ENCODE measurements at regions not wholly inside any gene's neighbourhood (a gene's known extent, or its start where the extent isn't known, plus 50 kb on each side); places are given as distances from the start of the nearest gene placed in this dataset.

DNA sequence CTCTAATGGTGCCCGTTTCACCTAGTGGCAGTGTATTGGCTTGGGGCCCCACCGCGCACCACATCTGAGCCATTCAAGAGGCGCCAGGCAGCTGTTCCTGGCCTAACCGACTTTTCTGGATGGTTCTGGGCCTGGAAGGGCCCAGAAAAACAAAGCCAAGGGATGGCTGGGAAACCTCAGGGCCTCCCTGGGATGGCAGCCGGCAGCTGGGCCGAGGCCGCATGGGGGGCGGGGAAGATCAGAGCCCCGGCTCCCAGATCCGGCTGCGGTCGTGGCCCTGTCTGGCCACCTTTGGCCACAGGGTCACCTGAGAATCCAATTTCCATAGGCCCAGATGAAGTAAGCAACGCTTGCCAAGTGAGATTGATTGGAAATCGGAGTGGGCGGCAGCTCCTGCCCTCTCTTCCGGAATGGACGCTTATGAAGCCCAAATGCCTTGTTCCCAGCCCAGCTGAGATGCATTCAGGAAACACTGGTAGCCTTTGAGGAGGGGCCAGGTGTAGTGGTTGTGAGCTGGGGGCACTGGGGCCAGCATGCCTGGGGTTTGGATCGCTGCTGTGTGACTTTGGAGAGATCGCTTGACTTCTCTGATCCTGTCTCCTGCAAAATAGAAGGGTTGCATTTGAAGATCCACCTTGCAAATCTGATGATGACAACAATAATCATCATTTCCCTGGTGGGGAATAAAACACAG lies 163.8 kb upstream of the GSE1 start (continued):
- TF ChIP-seq KLF16 (CRISPR knock-in tag; IDR thresholded peaks at IDR 0.05) (peak in 1 of 2 experiments; percentile 85; a peak in 1 of 4 replicates), ZFP36L1 (CRISPR knock-in tag; IDR thresholded peaks at IDR 0.05) (no peak), SSRP1 (CRISPR knock-in tag; IDR thresholded peaks at IDR 0.05) (no peak), ZNF567 (CRISPR knock-in tag; IDR thresholded peaks at IDR 0.05; ENCODE audit: borderline replicate concordance) (0 out of 2 replicates have a peak, but pooled peaks have one; percentile 22), U2AF1 (optimal IDR thresholded peaks at IDR 0.05; ENCODE audit: low read depth, low read length) (no peak), ZNF256 (CRISPR knock-in tag; conservative IDR thresholded peaks at IDR 0.05) (no peak), KLF13 (CRISPR knock-in tag; IDR thresholded peaks at IDR 0.05) (0 out of 2 replicates have a peak, but pooled peaks have one; percentile 17), SNAI1 (CRISPR knock-in tag; IDR thresholded peaks at IDR 0.05; ENCODE audit: borderline replicate concordance) (no peak), ZNF652 (CRISPR knock-in tag; IDR thresholded peaks at IDR 0.05; ENCODE audit: borderline replicate concordance, low read depth) (no peak)
- TF ChIP-seq, protein P1, sequence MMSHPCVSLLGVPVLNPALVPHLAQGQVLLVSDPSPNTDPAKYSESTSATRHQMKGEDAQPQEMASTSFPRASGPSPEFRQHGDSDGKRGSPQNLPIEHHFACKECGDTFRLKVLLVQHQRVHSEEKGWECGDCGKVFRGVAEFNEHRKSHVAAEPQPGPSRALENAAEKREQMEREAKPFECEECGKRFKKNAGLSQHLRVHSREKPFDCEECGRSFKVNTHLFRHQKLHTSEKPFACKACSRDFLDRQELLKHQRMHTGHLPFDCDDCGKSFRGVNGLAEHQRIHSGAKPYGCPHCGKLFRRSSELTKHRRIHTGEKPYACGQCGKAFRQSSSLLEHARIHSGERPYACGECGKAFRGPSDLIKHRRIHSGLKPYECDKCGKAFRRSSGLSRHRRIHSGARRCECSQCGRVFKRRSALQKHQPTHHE (CRISPR knock-in tag; IDR thresholded peaks at IDR 0.05; ENCODE audit: borderline replicate concordance): no peak
- TF ChIP-seq, protein P2, sequence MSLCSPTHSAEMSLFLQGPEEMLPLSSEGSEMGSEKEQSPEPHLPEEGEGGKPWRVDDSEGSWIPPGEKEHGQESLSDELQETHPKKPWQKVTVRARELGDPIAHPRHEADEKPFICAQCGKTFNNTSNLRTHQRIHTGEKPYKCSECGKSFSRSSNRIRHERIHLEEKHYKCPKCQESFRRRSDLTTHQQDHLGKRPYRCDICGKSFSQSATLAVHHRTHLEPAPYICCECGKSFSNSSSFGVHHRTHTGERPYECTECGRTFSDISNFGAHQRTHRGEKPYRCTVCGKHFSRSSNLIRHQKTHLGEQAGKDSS (CRISPR knock-in tag; IDR thresholded peaks at IDR 0.05; ENCODE audit: borderline replicate concordance, low read depth): no peak
- TF ChIP-seq, protein P3, sequence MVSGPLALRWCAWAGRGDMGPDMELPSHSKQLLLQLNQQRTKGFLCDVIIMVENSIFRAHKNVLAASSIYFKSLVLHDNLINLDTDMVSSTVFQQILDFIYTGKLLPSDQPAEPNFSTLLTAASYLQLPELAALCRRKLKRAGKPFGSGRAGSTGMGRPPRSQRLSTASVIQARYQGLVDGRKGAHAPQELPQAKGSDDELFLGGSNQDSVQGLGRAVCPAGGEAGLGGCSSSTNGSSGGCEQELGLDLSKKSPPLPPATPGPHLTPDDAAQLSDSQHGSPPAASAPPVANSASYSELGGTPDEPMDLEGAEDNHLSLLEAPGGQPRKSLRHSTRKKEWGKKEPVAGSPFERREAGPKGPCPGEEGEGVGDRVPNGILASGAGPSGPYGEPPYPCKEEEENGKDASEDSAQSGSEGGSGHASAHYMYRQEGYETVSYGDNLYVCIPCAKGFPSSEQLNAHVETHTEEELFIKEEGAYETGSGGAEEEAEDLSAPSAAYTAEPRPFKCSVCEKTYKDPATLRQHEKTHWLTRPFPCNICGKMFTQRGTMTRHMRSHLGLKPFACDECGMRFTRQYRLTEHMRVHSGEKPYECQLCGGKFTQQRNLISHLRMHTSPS (CRISPR knock-in tag; IDR thresholded peaks at IDR 0.05; ENCODE audit: low read depth): no peak
- TF ChIP-seq, protein P4, sequence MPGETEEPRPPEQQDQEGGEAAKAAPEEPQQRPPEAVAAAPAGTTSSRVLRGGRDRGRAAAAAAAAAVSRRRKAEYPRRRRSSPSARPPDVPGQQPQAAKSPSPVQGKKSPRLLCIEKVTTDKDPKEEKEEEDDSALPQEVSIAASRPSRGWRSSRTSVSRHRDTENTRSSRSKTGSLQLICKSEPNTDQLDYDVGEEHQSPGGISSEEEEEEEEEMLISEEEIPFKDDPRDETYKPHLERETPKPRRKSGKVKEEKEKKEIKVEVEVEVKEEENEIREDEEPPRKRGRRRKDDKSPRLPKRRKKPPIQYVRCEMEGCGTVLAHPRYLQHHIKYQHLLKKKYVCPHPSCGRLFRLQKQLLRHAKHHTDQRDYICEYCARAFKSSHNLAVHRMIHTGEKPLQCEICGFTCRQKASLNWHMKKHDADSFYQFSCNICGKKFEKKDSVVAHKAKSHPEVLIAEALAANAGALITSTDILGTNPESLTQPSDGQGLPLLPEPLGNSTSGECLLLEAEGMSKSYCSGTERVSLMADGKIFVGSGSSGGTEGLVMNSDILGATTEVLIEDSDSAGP (CRISPR knock-in tag; IDR thresholded peaks at IDR 0.05; ENCODE audit: borderline replicate concordance): 0 out of 2 replicates have a peak, but pooled peaks have one; percentile 71
- TF ChIP-seq, protein P5, sequence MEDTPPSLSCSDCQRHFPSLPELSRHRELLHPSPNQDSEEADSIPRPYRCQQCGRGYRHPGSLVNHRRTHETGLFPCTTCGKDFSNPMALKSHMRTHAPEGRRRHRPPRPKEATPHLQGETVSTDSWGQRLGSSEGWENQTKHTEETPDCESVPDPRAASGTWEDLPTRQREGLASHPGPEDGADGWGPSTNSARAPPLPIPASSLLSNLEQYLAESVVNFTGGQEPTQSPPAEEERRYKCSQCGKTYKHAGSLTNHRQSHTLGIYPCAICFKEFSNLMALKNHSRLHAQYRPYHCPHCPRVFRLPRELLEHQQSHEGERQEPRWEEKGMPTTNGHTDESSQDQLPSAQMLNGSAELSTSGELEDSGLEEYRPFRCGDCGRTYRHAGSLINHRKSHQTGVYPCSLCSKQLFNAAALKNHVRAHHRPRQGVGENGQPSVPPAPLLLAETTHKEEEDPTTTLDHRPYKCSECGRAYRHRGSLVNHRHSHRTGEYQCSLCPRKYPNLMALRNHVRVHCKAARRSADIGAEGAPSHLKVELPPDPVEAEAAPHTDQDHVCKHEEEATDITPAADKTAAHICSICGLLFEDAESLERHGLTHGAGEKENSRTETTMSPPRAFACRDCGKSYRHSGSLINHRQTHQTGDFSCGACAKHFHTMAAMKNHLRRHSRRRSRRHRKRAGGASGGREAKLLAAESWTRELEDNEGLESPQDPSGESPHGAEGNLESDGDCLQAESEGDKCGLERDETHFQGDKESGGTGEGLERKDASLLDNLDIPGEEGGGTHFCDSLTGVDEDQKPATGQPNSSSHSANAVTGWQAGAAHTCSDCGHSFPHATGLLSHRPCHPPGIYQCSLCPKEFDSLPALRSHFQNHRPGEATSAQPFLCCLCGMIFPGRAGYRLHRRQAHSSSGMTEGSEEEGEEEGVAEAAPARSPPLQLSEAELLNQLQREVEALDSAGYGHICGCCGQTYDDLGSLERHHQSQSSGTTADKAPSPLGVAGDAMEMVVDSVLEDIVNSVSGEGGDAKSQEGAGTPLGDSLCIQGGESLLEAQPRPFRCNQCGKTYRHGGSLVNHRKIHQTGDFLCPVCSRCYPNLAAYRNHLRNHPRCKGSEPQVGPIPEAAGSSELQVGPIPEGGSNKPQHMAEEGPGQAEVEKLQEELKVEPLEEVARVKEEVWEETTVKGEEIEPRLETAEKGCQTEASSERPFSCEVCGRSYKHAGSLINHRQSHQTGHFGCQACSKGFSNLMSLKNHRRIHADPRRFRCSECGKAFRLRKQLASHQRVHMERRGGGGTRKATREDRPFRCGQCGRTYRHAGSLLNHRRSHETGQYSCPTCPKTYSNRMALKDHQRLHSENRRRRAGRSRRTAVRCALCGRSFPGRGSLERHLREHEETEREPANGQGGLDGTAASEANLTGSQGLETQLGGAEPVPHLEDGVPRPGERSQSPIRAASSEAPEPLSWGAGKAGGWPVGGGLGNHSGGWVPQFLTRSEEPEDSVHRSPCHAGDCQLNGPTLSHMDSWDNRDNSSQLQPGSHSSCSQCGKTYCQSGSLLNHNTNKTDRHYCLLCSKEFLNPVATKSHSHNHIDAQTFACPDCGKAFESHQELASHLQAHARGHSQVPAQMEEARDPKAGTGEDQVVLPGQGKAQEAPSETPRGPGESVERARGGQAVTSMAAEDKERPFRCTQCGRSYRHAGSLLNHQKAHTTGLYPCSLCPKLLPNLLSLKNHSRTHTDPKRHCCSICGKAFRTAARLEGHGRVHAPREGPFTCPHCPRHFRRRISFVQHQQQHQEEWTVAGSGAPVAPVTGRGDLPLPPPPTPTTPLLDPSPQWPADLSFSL (CRISPR knock-in tag; IDR thresholded peaks at IDR 0.05): peak; percentile 24; the same call in 1 of the 2 replicates
- TF ChIP-seq, protein P6, sequence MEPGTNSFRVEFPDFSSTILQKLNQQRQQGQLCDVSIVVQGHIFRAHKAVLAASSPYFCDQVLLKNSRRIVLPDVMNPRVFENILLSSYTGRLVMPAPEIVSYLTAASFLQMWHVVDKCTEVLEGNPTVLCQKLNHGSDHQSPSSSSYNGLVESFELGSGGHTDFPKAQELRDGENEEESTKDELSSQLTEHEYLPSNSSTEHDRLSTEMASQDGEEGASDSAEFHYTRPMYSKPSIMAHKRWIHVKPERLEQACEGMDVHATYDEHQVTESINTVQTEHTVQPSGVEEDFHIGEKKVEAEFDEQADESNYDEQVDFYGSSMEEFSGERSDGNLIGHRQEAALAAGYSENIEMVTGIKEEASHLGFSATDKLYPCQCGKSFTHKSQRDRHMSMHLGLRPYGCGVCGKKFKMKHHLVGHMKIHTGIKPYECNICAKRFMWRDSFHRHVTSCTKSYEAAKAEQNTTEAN (CRISPR knock-in tag; conservative IDR thresholded peaks at IDR 0.05): no peak
